Mesothelial cell of epicardium (in vitro differentiated cells): ENCODE measurements at regions not wholly inside any gene's neighbourhood (a gene's known extent, or its start where the extent isn't known, plus 50 kb on each side); places are given as distances from the start of the nearest gene placed in this dataset.
A peak's percentile ranks its signal among the peaks of the same experiment; 100 is the strongest.

Experiments used
- DNase-seq, 2 experiments: peaks; one replicate each; pipeline ENCODE4 v3.0.0; 2021; ENCODE audit warnings: low spot score in 2 of 2; ENCODE audit not compliant: unreplicated experiment in 2 of 2
- H3K27ac Mint-ChIP-seq: 2 replicates; pipeline ENCODE4 v1.8.0; 2021; ENCODE audit warnings: mixed read lengths
- H3K27me3 Mint-ChIP-seq: 2 replicates; pipeline ENCODE4 v1.8.0; 2021; ENCODE audit warnings: low read depth, mixed read lengths
- H3K36me3 Mint-ChIP-seq: 2 replicates; pipeline ENCODE4 v1.8.0; 2021; ENCODE audit warnings: mixed read lengths
- H3K4me1 Mint-ChIP-seq: 2 replicates; pipeline ENCODE4 v1.8.0; 2021; ENCODE audit warnings: mixed read lengths
- H3K4me3 Mint-ChIP-seq: 2 replicates; pipeline ENCODE4 v1.8.0; 2021; ENCODE audit warnings: mild to moderate bottlenecking, moderate library complexity, mixed read lengths
- H3K9me3 Mint-ChIP-seq: 2 replicates; pipeline ENCODE4 v1.8.0; 2021; ENCODE audit warnings: mixed read lengths
- CTCF ChIP-seq: fragments of 200-600 bp; sonication (generic); IDR thresholded peaks from one replicate; pipeline ENCODE4 v1.5.0; 2021; ENCODE audit warnings: antibody characterized with exemption; ENCODE audit not compliant: unreplicated experiment

- Mint-ChIP-seq H3K4me3 (no peak overlapping the region), H3K27ac (no peak overlapping the region), H3K4me1 (peaks cover 3% of the 10 kb centered on the region), H3K9me3 (peaks cover 30% of the 10 kb centered on the region), H3K27me3 (no peaks in the 10 kb centered on the region), H3K36me3 (peaks cover 19% of the 10 kb centered on the region)
- TF ChIP-seq CTCF: no peak
- DNase-seq: no peak
These were observed 209.7 kb downstream of the HDGFL1 start for GRCh38 chr6:22779062-22779461.

- Mint-ChIP-seq H3K27me3 (no peaks in the 10 kb centered on the region), H3K9me3 (peaks cover 16% of the 10 kb centered on the region), H3K27ac (peak overlapping the region; percentile 62), H3K4me1 (peaks cover 36% of the 10 kb centered on the region), H3K36me3 (peaks cover 8% of the 10 kb centered on the region), H3K4me3 (no peak overlapping the region)
- DNase-seq: no peak
- no peak for TF ChIP-seq CTCF
These were observed 214.6 kb downstream of the HDGFL1 start for GRCh38 chr6:22783931-22784330.

GRCh38 chr6:22784601-22785410, 215.4 kb downstream of the HDGFL1 start:
- H3K4me1 Mint-ChIP-seq: peaks cover 44% of the 10 kb centered on the region
- peak in 1 of 2 experiments; percentile 18 for DNase-seq
- no peaks in the 10 kb centered on the region for H3K27me3 Mint-ChIP-seq
- peaks cover 11% of the 10 kb centered on the region for H3K9me3 Mint-ChIP-seq
- no peak for TF ChIP-seq CTCF
- H3K36me3 Mint-ChIP-seq: peaks cover 5% of the 10 kb centered on the region
- H3K27ac Mint-ChIP-seq: peak overlapping the region; percentile 45
- no peak overlapping the region for H3K4me3 Mint-ChIP-seq

GRCh38 chr6:22788038-22788437, 218.7 kb downstream of the HDGFL1 start:
- Mint-ChIP-seq H3K9me3 (peaks cover 5% of the 10 kb centered on the region), H3K4me1 (peaks cover 48% of the 10 kb centered on the region), H3K36me3 (peaks cover 2% of the 10 kb centered on the region), H3K4me3 (no peak overlapping the region), H3K27ac (no peak overlapping the region), H3K27me3 (no peaks in the 10 kb centered on the region)
- DNase-seq: no peak
- no peak for TF ChIP-seq CTCF

GRCh38 chr6:22789315-22789714, 219.9 kb downstream of the HDGFL1 start:
- H3K36me3 Mint-ChIP-seq: peaks cover 6% of the 10 kb centered on the region

More at GRCh38 chr6:22789315-22789714, 219.9 kb downstream of the HDGFL1 start:
- Mint-ChIP-seq H3K27ac (peak overlapping the region; percentile 10), H3K9me3 (peaks cover 15% of the 10 kb centered on the region), H3K4me1 (peaks cover 44% of the 10 kb centered on the region), H3K4me3 (no peak overlapping the region), H3K27me3 (no peaks in the 10 kb centered on the region)
- no peak for TF ChIP-seq CTCF
- DNase-seq: no peak
